ENCODE measurements at regions not wholly inside any gene's neighbourhood (a gene's known extent, or its start where the extent isn't known, plus 50 kb on each side); places are given as distances from the start of the nearest gene placed in this dataset.

DNA sequence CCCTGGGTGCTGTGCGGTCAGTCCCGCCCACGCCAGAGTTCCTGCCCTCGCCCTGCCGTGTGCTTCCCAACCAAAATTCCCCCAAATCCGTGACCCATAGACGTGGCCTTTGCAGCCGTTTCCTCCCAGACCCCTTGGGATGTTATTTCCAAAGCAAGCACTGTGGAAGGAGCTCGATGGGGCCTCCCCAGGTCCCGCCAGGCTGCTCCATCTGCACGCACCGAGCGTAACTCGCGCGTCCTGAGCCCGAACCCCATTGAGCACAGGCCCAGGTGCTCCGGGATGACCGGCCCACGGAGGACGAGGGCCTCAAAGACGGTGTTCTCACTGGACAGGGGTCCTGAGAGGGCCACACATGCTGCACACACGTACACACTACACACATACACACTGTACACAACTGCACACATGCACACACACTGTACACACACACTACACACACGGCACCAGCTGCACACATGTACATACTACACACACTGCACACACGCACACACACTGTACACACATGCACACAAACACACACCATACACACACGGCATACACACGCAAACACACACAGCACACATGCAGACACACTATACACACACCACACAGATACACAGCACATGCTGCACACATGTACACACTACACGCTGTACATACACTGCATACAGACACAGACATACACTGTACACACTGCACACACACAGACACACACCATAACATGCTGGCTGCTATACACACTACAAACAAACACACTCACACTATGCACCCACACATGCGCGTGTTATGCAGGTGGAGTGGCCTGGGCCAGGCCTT, 431.2 kb upstream of the SALL3 start:
- TF ChIP-seq, protein P1, sequence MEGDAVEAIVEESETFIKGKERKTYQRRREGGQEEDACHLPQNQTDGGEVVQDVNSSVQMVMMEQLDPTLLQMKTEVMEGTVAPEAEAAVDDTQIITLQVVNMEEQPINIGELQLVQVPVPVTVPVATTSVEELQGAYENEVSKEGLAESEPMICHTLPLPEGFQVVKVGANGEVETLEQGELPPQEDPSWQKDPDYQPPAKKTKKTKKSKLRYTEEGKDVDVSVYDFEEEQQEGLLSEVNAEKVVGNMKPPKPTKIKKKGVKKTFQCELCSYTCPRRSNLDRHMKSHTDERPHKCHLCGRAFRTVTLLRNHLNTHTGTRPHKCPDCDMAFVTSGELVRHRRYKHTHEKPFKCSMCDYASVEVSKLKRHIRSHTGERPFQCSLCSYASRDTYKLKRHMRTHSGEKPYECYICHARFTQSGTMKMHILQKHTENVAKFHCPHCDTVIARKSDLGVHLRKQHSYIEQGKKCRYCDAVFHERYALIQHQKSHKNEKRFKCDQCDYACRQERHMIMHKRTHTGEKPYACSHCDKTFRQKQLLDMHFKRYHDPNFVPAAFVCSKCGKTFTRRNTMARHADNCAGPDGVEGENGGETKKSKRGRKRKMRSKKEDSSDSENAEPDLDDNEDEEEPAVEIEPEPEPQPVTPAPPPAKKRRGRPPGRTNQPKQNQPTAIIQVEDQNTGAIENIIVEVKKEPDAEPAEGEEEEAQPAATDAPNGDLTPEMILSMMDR (IDR thresholded peaks at IDR 0.05), result no peak
- no peak for TF ChIP-seq POLR2AphosphoS5 (IDR thresholded peaks at IDR 0.05)
- TF ChIP-seq EP300 (IDR thresholded peaks at IDR 0.05; ENCODE audit: low read depth), result no peak
- TF ChIP-seq POLR2A (IDR thresholded peaks at IDR 0.05), result no peak
